Colonic mucosa (tissue), 4 donors: ENCODE measurements at regions not wholly inside any gene's neighbourhood (a gene's known extent, or its start where the extent isn't known, plus 50 kb on each side); places are given as distances from the start of the nearest gene placed in this dataset.

Source experiments
- DNase-seq: peaks from one replicate; pipeline ENCODE4 v3.0.0-alpha.2; 2020
- H3K27ac ChIP-seq: fragments of 200-600 bp; one replicate; pipeline ENCODE4 v1.8.0; 2021
- H3K27me3 ChIP-seq: fragments of 200-600 bp; one replicate; pipeline ENCODE4 v1.8.0; 2021
- H3K36me3 ChIP-seq: fragments of 200-600 bp; one replicate; pipeline ENCODE4 v1.8.0; 2021
- H3K4me1 ChIP-seq: fragments of 200-600 bp; one replicate; pipeline ENCODE4 v1.8.0; 2021; ENCODE audit warnings: mild to moderate bottlenecking
- H3K4me3 ChIP-seq: fragments of 200-600 bp; one replicate; pipeline ENCODE4 v1.8.0; 2021
- H3K9ac ChIP-seq, 2 donors: one replicate each; pipeline ENCODE4 v1.7.0; 2013; ENCODE audit warnings: control low read depth in 2 of 2, low read depth in 2 of 2, low read length in 2 of 2
- H3K9me3 ChIP-seq: fragments of 200-600 bp; one replicate; pipeline ENCODE4 v1.8.0; 2021
- intact Hi-C: fragments of 100-400 bp; cut with DNase I; formaldehyde crosslinking; loops from one replicate; pipeline ENCODE4 v1.14.1; 2022
- TF ChIP-seq, protein P1 (sequence below): fragments of 200-600 bp; IDR thresholded peaks from one replicate; pipeline ENCODE4 v1.8.0; 2022; ENCODE audit warnings: antibody characterized with exemption, mild to moderate bottlenecking
- donor health status: healthy.
- donor health status: DM: no; HTN: no; CAD: no.
- donor health status: DM: no; HTN: no; CAD: no.

DNA sequence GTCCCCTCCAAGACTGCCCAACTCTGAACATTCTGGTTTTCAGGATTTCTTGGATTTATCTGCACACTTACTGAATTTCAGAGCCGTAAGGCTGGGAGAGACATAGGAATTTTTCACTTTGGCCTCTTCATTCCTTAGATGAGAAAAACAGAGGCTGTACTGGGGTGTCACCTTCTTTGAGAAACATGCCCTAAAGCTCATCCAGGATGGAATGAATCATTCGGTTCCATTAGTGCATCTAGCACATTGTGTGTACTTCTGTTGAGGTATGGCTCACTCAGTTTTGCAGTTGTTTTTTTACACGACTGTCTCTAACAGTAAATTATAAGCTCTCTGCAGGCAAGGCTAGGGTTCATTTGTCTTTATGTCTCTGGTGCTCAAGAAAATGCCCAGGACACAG, 383.4 kb downstream of the GATA3 start:
- H3K4me1 ChIP-seq: no peaks in the 10 kb centered on the region
- TF ChIP-seq, protein P1, sequence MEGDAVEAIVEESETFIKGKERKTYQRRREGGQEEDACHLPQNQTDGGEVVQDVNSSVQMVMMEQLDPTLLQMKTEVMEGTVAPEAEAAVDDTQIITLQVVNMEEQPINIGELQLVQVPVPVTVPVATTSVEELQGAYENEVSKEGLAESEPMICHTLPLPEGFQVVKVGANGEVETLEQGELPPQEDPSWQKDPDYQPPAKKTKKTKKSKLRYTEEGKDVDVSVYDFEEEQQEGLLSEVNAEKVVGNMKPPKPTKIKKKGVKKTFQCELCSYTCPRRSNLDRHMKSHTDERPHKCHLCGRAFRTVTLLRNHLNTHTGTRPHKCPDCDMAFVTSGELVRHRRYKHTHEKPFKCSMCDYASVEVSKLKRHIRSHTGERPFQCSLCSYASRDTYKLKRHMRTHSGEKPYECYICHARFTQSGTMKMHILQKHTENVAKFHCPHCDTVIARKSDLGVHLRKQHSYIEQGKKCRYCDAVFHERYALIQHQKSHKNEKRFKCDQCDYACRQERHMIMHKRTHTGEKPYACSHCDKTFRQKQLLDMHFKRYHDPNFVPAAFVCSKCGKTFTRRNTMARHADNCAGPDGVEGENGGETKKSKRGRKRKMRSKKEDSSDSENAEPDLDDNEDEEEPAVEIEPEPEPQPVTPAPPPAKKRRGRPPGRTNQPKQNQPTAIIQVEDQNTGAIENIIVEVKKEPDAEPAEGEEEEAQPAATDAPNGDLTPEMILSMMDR: no peak
- H3K27me3 ChIP-seq: no peaks in the 10 kb centered on the region
- intact Hi-C loops: no loop called here
- no peak overlapping the region for H3K9ac ChIP-seq
- H3K36me3 ChIP-seq: no peaks in the 10 kb centered on the region
- no peak for DNase-seq
- H3K4me3 ChIP-seq: no peak overlapping the region
- H3K27ac ChIP-seq: no peak overlapping the region
- H3K9me3 ChIP-seq: no peaks in the 10 kb centered on the region

DNA sequence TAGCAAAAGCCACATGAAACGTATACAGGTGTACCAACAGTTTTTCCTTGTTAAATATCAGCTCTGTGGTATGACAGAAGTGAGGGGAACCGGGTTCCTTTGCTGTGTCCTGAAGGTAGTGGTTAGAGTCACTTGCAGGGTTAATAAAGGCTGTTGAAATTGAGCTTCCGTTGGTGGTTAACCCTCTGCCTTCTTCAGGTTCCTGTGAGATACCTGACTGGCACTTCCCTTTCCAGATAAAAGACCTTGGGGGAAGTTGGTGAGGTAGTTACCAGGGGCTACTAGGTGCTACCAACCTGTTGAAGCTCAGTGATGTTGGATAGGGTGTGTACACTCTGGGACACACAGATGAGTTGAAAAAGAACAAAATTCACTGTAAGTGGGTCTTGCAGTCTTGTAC, 384.1 kb downstream of the GATA3 start:
- H3K27me3 ChIP-seq: no peaks in the 10 kb centered on the region
- H3K36me3 ChIP-seq: no peaks in the 10 kb centered on the region
- no peaks in the 10 kb centered on the region for H3K4me1 ChIP-seq
- intact Hi-C loops: no loop called here
- TF ChIP-seq, protein P1: no peak
- no peaks in the 10 kb centered on the region for H3K9me3 ChIP-seq
- DNase-seq: no peak
- H3K4me3 ChIP-seq: no peak overlapping the region
- no peak overlapping the region for H3K27ac ChIP-seq
- H3K9ac ChIP-seq: no peak overlapping the region

DNA sequence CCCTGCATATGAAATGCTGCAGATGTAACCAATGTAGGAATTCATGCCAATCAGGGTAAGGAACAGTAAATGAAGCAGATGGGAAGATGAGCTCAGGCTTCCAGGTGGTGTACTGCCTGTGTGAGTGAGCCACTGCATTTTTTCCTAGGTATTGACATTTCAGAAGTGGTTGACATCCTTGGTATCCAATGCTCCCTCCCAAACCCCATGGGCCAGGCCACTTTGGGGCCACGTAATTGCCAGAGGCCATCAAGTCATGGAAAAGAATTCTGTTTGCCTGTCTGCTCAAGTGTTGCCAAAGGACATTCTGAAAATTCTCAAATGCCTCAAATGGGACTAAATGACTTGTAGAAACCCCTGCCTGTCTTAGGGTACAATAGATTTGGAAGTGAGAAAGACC, 384.6 kb downstream of the GATA3 start:
- no peak overlapping the region for H3K27ac ChIP-seq
- H3K4me3 ChIP-seq: no peak overlapping the region
- H3K27me3 ChIP-seq: no peaks in the 10 kb centered on the region
- no peak overlapping the region for H3K9ac ChIP-seq
- TF ChIP-seq, protein P1: no peak
- intact Hi-C loops: no loop called here
- DNase-seq: no peak
- H3K9me3 ChIP-seq: no peaks in the 10 kb centered on the region
- no peaks in the 10 kb centered on the region for H3K36me3 ChIP-seq
- H3K4me1 ChIP-seq: no peaks in the 10 kb centered on the region

DNA sequence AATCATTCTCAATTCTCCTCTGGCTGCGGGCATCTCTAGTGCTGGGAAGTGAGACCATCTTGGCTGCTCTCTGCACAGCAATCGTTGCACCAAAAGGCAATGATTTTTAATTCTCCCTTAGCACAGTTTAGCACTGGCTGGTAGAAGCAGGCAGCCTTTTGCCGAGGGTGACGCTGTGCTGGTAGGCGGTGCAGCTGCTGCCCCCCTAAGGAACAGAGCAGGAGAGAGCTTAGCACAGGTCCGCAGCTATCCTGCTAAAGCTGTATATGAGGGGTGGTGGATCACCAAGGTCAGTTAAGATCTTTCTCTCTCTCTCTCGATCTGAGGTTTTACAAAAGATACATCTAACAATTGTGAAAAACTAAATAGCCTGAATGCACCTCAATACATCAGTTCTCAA, 390.1 kb downstream of the GATA3 start:
- H3K27ac ChIP-seq: no peak overlapping the region
- H3K27me3 ChIP-seq: no peaks in the 10 kb centered on the region
- no peaks in the 10 kb centered on the region for H3K4me1 ChIP-seq
- H3K9me3 ChIP-seq: no peaks in the 10 kb centered on the region
- no peak overlapping the region for H3K9ac ChIP-seq
- intact Hi-C loops: no loop called here
- TF ChIP-seq, protein P1: no peak
- no peak overlapping the region for H3K4me3 ChIP-seq
- H3K36me3 ChIP-seq: no peaks in the 10 kb centered on the region
- no peak for DNase-seq

DNA sequence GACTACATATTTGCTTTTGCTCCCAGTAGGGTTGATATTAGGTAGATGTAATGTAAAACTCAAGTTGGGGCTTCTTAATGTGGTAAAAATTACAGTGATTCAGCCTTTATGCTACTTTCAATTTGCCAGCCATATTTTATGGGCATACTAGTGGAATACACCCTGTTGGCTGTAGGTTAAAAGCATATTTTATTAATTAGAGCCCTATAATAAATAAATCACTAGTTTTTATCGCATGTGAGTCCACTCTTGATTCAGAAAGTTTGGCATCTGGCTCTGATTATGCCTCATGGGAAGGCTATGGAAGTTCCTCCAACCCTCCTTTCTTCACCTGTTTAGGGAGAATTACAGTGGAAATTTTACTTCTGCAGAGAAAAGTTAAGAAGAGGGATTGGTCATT, 390.9 kb downstream of the GATA3 start:
- H3K9ac ChIP-seq: no peak overlapping the region
- no peaks in the 10 kb centered on the region for H3K27me3 ChIP-seq
- H3K4me1 ChIP-seq: no peaks in the 10 kb centered on the region
- H3K9me3 ChIP-seq: no peaks in the 10 kb centered on the region
- no peak for DNase-seq
- H3K4me3 ChIP-seq: no peak overlapping the region
- intact Hi-C loops: no loop called here
- TF ChIP-seq, protein P1: no peak
- no peak overlapping the region for H3K27ac ChIP-seq
- no peaks in the 10 kb centered on the region for H3K36me3 ChIP-seq

DNA sequence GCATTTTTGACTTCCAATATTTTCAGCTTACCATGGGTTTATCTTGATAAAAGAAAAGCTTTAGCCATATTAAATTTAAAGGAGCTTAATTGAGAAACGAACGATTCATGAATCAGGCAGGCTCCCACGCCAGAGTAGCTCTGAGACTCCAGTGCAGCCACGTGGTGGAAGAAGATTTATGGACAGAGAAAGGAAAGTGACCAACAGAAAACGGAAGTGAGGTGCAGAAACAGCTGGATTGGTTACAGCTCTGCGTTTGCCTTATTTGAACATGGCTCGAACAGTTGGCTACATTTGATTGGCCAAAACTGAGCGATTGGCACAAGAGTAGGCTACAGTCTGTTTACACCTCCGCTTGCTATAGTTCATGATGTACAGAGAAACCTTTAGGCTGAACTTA, 395.4 kb downstream of the GATA3 start:
- intact Hi-C loops: no loop called here
- Histone ChIP-seq H3K27ac (no peak overlapping the region), H3K9ac (no peak overlapping the region), H3K4me3 (no peak overlapping the region), H3K9me3 (no peaks in the 10 kb centered on the region), H3K4me1 (no peaks in the 10 kb centered on the region), H3K36me3 (no peaks in the 10 kb centered on the region), H3K27me3 (no peaks in the 10 kb centered on the region)
- TF ChIP-seq, protein P1: no peak
- DNase-seq: no peak
